IPS-NIHi7 (cell line): ENCODE measurements at regions not wholly inside any gene's neighbourhood (a gene's known extent, or its start where the extent isn't known, plus 50 kb on each side); places are given as distances from the start of the nearest gene placed in this dataset.
A peak's percentile ranks its signal among the peaks of the same experiment; 100 is the strongest.
"Not testable (repeated sequence)": the region's sequence is repeated elsewhere in the genome, so short reads cannot be mapped to it uniquely, and the experiment has no call there.

ENCODE experiments used
- DNase-seq: peaks from one replicate; pipeline ENCODE4 v3.0.0; 2012; ENCODE audit warnings: mixed read lengths; ENCODE audit errors: extremely low spot score

GRCh38 chr3:191148131-191148530, 50.9 kb upstream of the OSTN start:
- DNase-seq: no peak

DNA sequence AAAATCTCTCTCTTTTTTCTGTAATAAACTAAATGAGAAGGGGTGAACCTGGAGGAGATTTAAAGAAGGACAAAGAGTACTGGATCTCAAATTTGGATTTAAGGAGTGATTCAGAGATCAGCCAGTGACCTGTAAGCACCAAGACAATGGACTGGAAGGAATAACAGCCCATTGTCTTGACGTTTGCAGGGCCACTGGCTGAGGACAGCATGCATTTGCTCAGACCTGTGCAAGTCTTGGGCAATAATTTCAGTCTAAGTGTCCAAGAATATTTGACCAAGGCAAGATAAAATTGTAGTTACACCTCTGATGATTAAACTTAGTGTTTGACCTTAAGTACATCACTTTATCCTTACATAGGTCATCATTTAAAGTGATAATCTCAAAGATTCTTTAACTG, 55.8 kb upstream of the OSTN start:
- DNase-seq: no peak

- no peak for DNase-seq
These were observed 57.3 kb upstream of the OSTN start for GRCh38 chr3:191141728-191142127.

DNA sequence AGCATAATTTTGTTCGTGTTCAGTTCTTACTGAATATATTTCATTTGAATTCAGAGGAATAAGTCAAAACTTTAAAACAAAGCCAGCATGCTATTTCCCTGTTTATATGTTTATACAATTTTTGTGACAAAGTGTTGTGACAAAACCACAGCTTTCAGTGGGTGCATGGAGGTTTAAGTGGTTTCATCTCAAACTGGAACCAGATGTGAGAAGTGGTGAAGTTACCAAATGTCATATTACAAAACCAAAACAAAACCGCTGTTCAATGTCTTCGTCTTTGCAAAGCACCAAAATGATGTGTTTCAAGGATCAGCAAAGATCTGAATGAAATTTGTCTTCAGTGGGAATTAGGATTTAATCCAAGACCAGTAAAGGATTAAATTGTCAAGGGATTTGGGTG, 59.3 kb upstream of the OSTN start:
- no peak for DNase-seq

- no peak for DNase-seq
These were observed 60.1 kb upstream of the OSTN start for GRCh38 chr3:191138937-191139336.

DNA sequence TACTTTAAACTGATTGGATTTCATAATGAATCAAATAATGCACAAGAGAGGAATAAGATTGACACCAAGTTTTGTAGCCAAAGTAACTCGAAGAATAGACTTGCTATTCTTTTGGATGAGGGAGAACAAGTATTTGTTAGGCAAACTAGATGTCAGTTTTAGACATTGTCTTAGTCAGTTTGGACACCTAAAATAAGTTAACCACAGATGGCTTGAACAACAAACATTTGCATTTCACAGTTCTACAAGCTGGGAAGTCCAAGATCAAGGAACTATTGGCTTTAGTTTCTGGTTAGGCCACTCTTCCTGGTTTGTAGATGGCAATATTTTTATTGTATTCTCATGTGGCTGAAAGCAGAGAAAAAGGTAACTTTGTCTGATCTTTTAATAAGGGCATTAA, 61.3 kb upstream of the OSTN start:
- DNase-seq: no peak

GRCh38 chr3:191136347-191136746, 62.7 kb upstream of the OSTN start:
- peak; percentile 31 for DNase-seq

- no peak for DNase-seq
These were observed 63.9 kb upstream of the OSTN start for GRCh38 chr3:191135175-191135574.

- DNase-seq: no peak
These were observed 65.7 kb upstream of the OSTN start for GRCh38 chr3:191133359-191133758.

GRCh38 chr3:191131305-191131704, 67.7 kb upstream of the OSTN start:
- no peak for DNase-seq

DNA sequence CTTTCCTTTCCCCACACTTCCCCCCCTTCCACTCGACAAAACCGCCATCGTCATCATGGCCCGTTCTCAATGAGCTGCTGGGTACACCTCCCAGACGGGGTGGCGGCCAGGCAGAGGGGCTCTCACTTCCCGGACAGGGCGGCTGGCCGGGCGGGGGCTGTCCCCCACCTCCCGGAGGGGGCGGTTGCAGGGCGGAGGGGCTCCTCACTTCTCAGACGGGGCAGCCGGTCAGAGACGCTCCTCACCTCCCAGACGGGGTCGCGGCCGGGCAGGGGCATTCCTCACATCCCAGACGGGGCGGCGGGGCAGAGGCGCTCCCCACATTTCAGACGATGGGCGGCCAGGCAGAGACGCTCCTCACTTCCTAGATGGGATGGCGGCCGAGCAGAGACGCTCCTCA, 74.2 kb upstream of the OSTN start:
- not testable (repeated sequence) for DNase-seq

DNA sequence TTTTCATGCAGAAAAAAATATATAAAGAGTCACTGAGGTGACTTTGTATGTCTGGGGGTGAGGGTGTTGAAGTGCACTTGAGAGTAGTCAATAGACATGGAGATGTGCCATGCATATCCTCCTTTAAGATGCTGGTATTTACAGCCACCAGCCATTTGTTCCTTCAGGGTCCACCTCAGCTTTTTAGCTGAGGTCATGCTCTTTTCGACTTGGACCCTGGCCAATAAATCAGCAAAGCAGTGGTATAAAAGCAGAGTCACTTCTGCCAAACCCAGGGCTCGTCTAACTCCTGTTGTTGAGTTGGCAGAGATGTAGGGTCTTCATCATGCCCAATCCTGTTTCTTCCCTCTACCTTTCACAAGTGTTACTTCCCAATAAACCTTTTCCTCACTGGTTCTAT, 75.1 kb upstream of the OSTN start:
- DNase-seq: no peak

- DNase-seq: no peak
These were observed 75.8 kb upstream of the OSTN start for GRCh38 chr3:191123231-191123630.

- DNase-seq: no peak
These were observed 78.4 kb upstream of the OSTN start for GRCh38 chr3:191120447-191121298.

- DNase-seq: no peak
These were observed 79.4 kb upstream of the OSTN start for GRCh38 chr3:191119415-191120295.

DNA sequence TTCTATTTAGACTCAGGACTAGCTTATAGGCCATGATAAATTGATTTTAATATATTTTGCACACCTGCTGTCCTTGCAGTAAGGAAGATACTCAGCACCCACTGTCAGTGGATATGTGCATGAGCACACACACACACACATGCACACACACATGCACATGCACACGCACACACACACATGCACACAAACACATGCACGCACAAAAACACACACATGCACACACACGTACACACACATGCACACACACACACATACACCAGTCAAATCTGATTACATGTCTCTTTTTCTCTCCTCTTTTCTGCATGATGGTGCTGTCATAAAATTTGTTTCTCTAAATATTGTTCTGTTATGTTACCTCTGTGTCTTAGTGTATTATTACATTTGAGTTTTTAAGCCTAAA, 87.3 kb upstream of the OSTN start:
- no peak for DNase-seq

GRCh38 chr3:191105418-191105817, 93.6 kb upstream of the OSTN start:
- DNase-seq: no peak

GRCh38 chr3:191100516-191100915, 98.5 kb upstream of the OSTN start:
- DNase-seq: no peak

GRCh38 chr3:191094057-191094845, 104.8 kb upstream of the OSTN start:
- DNase-seq: no peak

GRCh38 chr3:191087391-191087790, 111.7 kb upstream of the OSTN start:
- no peak for DNase-seq

GRCh38 chr3:191085091-191085490, 114.0 kb upstream of the OSTN start:
- DNase-seq: no peak

GRCh38 chr3:191078913-191079312, 120.1 kb upstream of the OSTN start:
- not testable (repeated sequence) for DNase-seq
